RWPE2 (cell line): ENCODE measurements at regions not wholly inside any gene's neighbourhood (a gene's known extent, or its start where the extent isn't known, plus 50 kb on each side); places are given as distances from the start of the nearest gene placed in this dataset.

ENCODE experiments used
- ATAC-seq: fragments of 200-7000 bp; cut with Tn5 transposase; 3 replicates; pipeline ENCODE4 v1.9.1; 2021; ENCODE audit warnings: low read depth
- DNase-seq: peaks from one replicate; pipeline ENCODE4 v3.0.0-alpha.2; 2020; ENCODE audit warnings: low spot score
- H3K27ac ChIP-seq: fragments of 450-650 bp; 2 replicates; pipeline ENCODE4 v1.5.1; 2017; ENCODE audit warnings: mild to moderate bottlenecking; ENCODE audit not compliant: poor library complexity, severe bottlenecking
- H3K27me3 ChIP-seq: fragments of 250-450 bp; sonication (Bioruptor Pico); 2 replicates; pipeline ENCODE4 v1.5.1; 2021; ENCODE audit warnings: mild to moderate bottlenecking, moderate library complexity; ENCODE audit not compliant: insufficient read depth, poor library complexity, severe bottlenecking
- H3K36me3 ChIP-seq: fragments of 250-450 bp; sonication (Bioruptor Pico); 2 replicates; pipeline ENCODE4 v1.5.1; 2020; ENCODE audit warnings: low read depth, mild to moderate bottlenecking, moderate library complexity
- H3K4me1 ChIP-seq: fragments of 250-450 bp; sonication (Bioruptor Pico); 2 replicates; pipeline ENCODE4 v1.5.1; 2021; ENCODE audit warnings: mild to moderate bottlenecking, moderate library complexity; ENCODE audit not compliant: insufficient read depth, poor library complexity, severe bottlenecking
- H3K4me3 ChIP-seq: fragments of 250-450 bp; sonication (Bioruptor Pico); 2 replicates; pipeline ENCODE4 v1.5.1; 2021; ENCODE audit warnings: mild to moderate bottlenecking, moderate library complexity; ENCODE audit not compliant: severe bottlenecking
- H3K9me3 ChIP-seq: fragments of 250-450 bp; sonication (Bioruptor Pico); 2 replicates; pipeline ENCODE4 v1.5.1; 2021; ENCODE audit warnings: mild to moderate bottlenecking, moderate library complexity; ENCODE audit not compliant: severe bottlenecking
- TF ChIP-seq, protein P1 (sequence below): fragments of 450-650 bp; IDR thresholded peaks from one replicate; pipeline ENCODE4 v1.5.1; 2017; ENCODE audit warnings: mild to moderate bottlenecking, moderate library complexity; ENCODE audit not compliant: poor library complexity, severe bottlenecking

DNA sequence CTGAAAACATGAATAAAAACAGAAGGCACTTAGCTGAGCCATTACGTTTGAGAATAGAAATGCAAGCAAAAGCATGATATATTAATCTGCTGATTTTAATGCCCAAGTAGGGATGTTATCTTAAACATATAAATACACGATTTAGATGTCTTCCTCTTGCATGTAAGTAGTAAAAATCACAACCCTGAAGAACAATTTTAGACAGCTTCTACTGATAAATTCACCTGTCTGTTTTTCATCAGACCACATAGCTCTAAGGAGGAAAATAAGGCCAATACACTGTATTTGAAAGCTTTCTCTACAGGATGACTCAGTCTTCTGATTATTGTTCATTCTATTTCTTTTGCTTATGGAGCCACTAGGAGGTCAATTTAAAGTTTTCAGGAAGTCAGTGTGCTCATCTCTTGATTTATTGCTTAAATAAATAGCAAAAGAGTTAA is 210.9 kb upstream of the CHRM2 start:
- Histone ChIP-seq H3K9me3 (no peaks in the 10 kb centered on the region), H3K27ac (no peak overlapping the region), H3K4me1 (no peaks in the 10 kb centered on the region), H3K36me3 (no peaks in the 10 kb centered on the region), H3K4me3 (no peak overlapping the region), H3K27me3 (peaks cover 5% of the 10 kb centered on the region)
- ATAC-seq, result no peak
- no peak for DNase-seq
- TF ChIP-seq, protein P1, sequence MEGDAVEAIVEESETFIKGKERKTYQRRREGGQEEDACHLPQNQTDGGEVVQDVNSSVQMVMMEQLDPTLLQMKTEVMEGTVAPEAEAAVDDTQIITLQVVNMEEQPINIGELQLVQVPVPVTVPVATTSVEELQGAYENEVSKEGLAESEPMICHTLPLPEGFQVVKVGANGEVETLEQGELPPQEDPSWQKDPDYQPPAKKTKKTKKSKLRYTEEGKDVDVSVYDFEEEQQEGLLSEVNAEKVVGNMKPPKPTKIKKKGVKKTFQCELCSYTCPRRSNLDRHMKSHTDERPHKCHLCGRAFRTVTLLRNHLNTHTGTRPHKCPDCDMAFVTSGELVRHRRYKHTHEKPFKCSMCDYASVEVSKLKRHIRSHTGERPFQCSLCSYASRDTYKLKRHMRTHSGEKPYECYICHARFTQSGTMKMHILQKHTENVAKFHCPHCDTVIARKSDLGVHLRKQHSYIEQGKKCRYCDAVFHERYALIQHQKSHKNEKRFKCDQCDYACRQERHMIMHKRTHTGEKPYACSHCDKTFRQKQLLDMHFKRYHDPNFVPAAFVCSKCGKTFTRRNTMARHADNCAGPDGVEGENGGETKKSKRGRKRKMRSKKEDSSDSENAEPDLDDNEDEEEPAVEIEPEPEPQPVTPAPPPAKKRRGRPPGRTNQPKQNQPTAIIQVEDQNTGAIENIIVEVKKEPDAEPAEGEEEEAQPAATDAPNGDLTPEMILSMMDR, result no peak

DNA sequence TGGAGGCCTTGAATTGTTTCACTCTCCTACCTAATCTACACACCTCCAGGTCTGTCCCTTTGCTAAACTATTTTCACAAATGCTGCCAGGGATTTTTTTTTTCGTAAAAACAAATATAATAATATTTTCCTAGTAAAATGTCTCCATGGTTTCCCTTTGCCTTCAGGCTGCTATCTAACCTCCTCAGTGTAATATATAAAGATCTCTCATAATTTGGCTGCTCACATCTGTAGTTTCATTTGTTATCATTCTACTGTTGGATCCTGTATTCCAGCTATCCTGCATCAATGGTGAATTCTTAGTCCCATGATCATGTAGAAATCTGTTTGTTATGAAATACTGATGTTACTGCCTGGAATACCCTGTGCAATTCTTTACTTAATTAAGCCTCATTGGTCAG is 211.9 kb upstream of the CHRM2 start:
- Histone ChIP-seq H3K4me3 (no peak overlapping the region), H3K9me3 (no peaks in the 10 kb centered on the region), H3K36me3 (no peaks in the 10 kb centered on the region), H3K27me3 (no peaks in the 10 kb centered on the region), H3K27ac (no peak overlapping the region), H3K4me1 (no peaks in the 10 kb centered on the region)
- no peak for ATAC-seq
- TF ChIP-seq, protein P1, result no peak
- DNase-seq, result no peak

DNA sequence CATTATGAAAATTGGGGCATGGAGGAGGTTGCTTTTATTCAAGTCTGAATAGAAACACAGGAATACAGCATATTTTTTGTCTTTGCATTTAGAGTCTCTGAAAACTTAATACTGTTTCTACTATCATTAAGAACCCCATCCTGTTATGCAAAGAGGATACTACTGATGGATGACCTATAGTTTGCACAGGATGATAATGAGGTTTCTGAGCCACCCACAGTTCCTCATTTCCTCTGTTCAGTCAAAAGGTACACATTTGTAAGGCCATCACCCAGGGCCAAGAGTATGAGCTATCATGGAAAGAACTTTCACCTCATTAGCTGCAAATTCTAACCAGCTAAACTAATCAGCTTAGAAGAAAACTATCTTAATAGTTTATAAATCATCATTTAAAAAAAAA is 213.0 kb upstream of the CHRM2 start:
- ATAC-seq, result no peak
- H3K27me3 ChIP-seq, result no peaks in the 10 kb centered on the region
- no peaks in the 10 kb centered on the region for H3K36me3 ChIP-seq
- H3K4me3 ChIP-seq, result no peak overlapping the region
- TF ChIP-seq, protein P1, result no peak
- DNase-seq, result no peak
- no peak overlapping the region for H3K27ac ChIP-seq
- H3K4me1 ChIP-seq, result no peaks in the 10 kb centered on the region
- no peaks in the 10 kb centered on the region for H3K9me3 ChIP-seq

DNA sequence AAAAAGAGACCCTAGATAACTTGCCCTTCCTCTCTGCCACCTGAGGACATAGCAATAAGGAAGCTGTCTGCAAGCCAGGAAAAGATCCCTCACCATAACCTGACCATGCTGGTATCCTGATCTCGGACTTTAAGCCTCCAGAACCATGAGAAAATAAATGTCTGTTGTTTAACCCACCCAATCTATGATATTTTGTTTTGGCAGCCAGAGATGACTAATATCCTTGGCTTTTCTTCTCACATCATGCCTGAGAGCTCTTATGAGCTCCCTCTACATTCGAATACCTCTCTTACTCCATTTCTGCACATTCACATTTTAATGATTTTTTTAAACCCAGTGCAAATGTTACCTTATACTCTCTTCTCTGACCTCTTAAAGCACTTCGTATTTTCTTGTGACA is 214.0 kb upstream of the CHRM2 start:
- no peaks in the 10 kb centered on the region for H3K36me3 ChIP-seq
- no peaks in the 10 kb centered on the region for H3K4me1 ChIP-seq
- DNase-seq (no peak), ATAC-seq (no peak)
- H3K27ac ChIP-seq, result no peak overlapping the region
- no peaks in the 10 kb centered on the region for H3K9me3 ChIP-seq
- no peaks in the 10 kb centered on the region for H3K27me3 ChIP-seq
- TF ChIP-seq, protein P1, result no peak
- H3K4me3 ChIP-seq, result no peak overlapping the region

DNA sequence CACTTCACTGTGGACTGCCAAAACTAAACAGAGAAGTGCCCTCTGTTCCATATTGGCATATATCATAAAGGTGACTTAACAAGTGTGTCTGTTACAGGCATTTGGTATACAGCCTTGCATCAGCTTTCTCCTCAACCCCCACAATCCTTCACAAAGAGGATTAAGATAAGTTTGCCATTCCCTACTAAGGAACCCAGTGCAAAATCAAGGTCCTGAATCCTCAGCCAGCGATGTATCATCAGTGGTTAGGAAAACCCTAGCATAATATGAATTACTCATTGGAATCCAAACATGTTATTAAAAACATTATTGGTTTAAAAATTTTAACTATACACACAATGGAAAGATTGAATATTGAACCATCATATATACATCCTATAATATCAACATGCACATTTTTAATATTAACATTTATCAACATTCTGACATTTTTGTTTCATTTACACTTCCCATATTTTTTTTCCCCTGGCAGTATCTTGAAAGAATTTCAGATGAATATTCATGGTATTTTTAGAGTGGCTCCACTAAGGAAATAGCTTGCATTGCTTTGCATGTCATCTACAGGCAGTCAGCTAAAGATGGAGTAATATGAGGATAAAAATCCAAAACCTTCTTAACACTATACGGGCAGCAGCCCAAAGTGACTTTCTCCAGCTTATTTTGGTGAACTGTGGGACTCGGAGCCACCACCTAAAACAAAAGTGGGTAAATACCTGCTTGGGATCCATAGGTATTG is 215.6 kb upstream of the CHRM2 start:
- H3K27ac ChIP-seq, result no peak overlapping the region
- TF ChIP-seq, protein P1, result no peak
- H3K36me3 ChIP-seq, result no peaks in the 10 kb centered on the region
- ATAC-seq, result no peak
- no peaks in the 10 kb centered on the region for H3K27me3 ChIP-seq
- DNase-seq, result no peak
- no peaks in the 10 kb centered on the region for H3K4me1 ChIP-seq
- H3K9me3 ChIP-seq, result no peaks in the 10 kb centered on the region
- H3K4me3 ChIP-seq, result no peak overlapping the region
